HepG2 (cell line): ENCODE measurements at regions not wholly inside any gene's neighbourhood (a gene's known extent, or its start where the extent isn't known, plus 50 kb on each side); places are given as distances from the start of the nearest gene placed in this dataset.

ENCODE experiments used
- ATAC-seq: fragments of 200-7000 bp; cut with Tn5 transposase; 3 replicates; pipeline ENCODE4 v1.9.1; 2020; ENCODE audit warnings: mild to moderate bottlenecking, moderate library complexity
- BruUV-seq: library from RNA; stranded (reverse); fragments of 400-500 nt; replicated peaks from 2 replicates; lab custom pipeline; 2021; lab: Mats Ljungman, UMichigan
- CTCF ChIA-PET: fragments of 300-600 bp; formaldehyde crosslinking; extraction: SDS; loops from one replicate; lab custom pipeline; 2021; ENCODE audit warnings: low total read pairs, inconsistent platforms, low intra/inter-chr PET ratio; lab: Yijun Ruan, JAX
- POLR2A ChIA-PET: fragments of 350-600 bp; sonication (Branson Sonifier 250); formaldehyde crosslinking; loops from one replicate; lab custom pipeline; 2020; ENCODE audit warnings: antibody characterized with exemption, inconsistent platforms; lab: Yijun Ruan, JAX
- DNase-seq: peaks from one replicate; pipeline ENCODE4 v3.0.0-alpha.2; 2015; ENCODE audit warnings: low spot score
- FAIRE-seq: peaks from 3 replicates; lab custom pipeline; 2011; peaks lifted over from hg19 to GRCh38; lab: Jason Lieb, UNC
- H2AFZ ChIP-seq: one replicate; pipeline ENCODE4 v1.6.1; 2011; ENCODE audit warnings: low read length, inconsistent platforms
- H3K27ac ChIP-seq: fragments of 300-600 bp; 3 replicates; pipeline ENCODE4 v1.8.0; 2011; ENCODE audit warnings: mixed run types, mild to moderate bottlenecking, mixed read lengths, low read length, inconsistent platforms; ENCODE audit not compliant: insufficient read depth; ENCODE audit errors: extremely low read length
- H3K27me3 ChIP-seq, 2 experiments: fragments of 200-600 bp in 1 of 2; 2 replicates in 1 of 2; 3 replicates in 1 of 2; pipeline versions ENCODE4 v1.6.0 to v1.8.0; 2011; ENCODE audit warnings: low read length in 2 of 2, mild to moderate bottlenecking in 2 of 2, moderate library complexity in 2 of 2, inconsistent platforms in 1 of 2; ENCODE audit not compliant: insufficient read depth in 2 of 2, control insufficient read depth in 1 of 2
- H3K36me3 ChIP-seq, 2 experiments: fragments of 200-600 bp in 1 of 2; replicated peaks in 1 of 2; 2 replicates in 1 of 2; 3 replicates in 1 of 2; pipeline versions ENCODE4 v1.5.1 to v1.8.0; 2011; ENCODE audit warnings: low read length in 2 of 2, inconsistent platforms in 1 of 2; ENCODE audit not compliant: insufficient read depth in 2 of 2, control insufficient read depth in 1 of 2
- H3K4me1 ChIP-seq: 2 replicates; pipeline ENCODE4 v1.5.1; 2012; ENCODE audit warnings: low read length, inconsistent platforms; ENCODE audit not compliant: insufficient read depth
- H3K4me2 ChIP-seq: 2 replicates; pipeline ENCODE4 v1.6.0; 2011; ENCODE audit warnings: low read depth, low read length, inconsistent platforms
- H3K4me3 ChIP-seq, 3 experiments: fragments of 200-600 bp in 1 of 3; sonication (generic), shearing (Covaris generic) in 1 of 3; replicated peaks in 1 of 3; 2 replicates each; pipeline ENCODE4 v1.5.1; 2011 to 2016; ENCODE audit warnings: low read length in 3 of 3, inconsistent platforms in 2 of 3, low read depth in 2 of 3, mild to moderate bottlenecking in 2 of 3, control low read depth in 1 of 3, mixed read lengths in 1 of 3; ENCODE audit not compliant: insufficient read depth in 1 of 3
- H3K79me2 ChIP-seq: one replicate; pipeline ENCODE4 v1.6.1; 2011; ENCODE audit warnings: low read length, inconsistent platforms; ENCODE audit not compliant: insufficient read depth
- H3K9ac ChIP-seq: 2 replicates; pipeline ENCODE4 v1.6.0; 2011; ENCODE audit warnings: mild to moderate bottlenecking, low read depth, low read length, inconsistent platforms; ENCODE audit not compliant: insufficient read depth
- H3K9me3 ChIP-seq: 2 replicates; pipeline ENCODE4 v1.5.1; 2012; ENCODE audit warnings: mild to moderate bottlenecking, low read length
- H4K20me1 ChIP-seq: 2 replicates; pipeline ENCODE4 v1.6.0; 2011; ENCODE audit warnings: inconsistent platforms, mild to moderate bottlenecking, low read length, moderate library complexity; ENCODE audit not compliant: insufficient read depth
- BORCS8-MEF2B ChIP-seq: sonication (generic); formaldehyde crosslinking; IDR thresholded peaks from 2 replicates; pipeline ENCODE4 v1.8.0; 2022; ENCODE audit warnings: mild to moderate bottlenecking, missing genetic modification reagents
- FOSL2 ChIP-seq: sonication (generic); formaldehyde crosslinking; IDR thresholded peaks from 2 replicates; pipeline ENCODE4 v1.4.0; 2020; ENCODE audit warnings: missing genetic modification reagents
- FOXP4 ChIP-seq: sonication (generic); formaldehyde crosslinking; IDR thresholded peaks from 2 replicates; pipeline ENCODE4 v1.4.0; 2020; ENCODE audit warnings: missing genetic modification reagents
- HNF1B ChIP-seq: sonication (generic); formaldehyde crosslinking; IDR thresholded peaks from 2 replicates; pipeline ENCODE4 v1.5.1; 2020; ENCODE audit warnings: mild to moderate bottlenecking, moderate library complexity, missing genetic modification reagents
- HNF4A ChIP-seq: sonication (generic); formaldehyde crosslinking; IDR thresholded peaks from 2 replicates; pipeline ENCODE4 v1.4.0; 2020; ENCODE audit warnings: missing genetic modification reagents
- HNRNPLL ChIP-seq: fragments of 200-400 bp; formaldehyde crosslinking; IDR thresholded peaks from 2 replicates; pipeline ENCODE4 v1.6.1; 2017; ENCODE audit warnings: mild to moderate bottlenecking, low read depth, low read length; ENCODE audit not compliant: poor library complexity, severe bottlenecking
- ZBTB34 ChIP-seq: sonication (generic); formaldehyde crosslinking; IDR thresholded peaks from 2 replicates; pipeline ENCODE4 v1.8.0; 2022; ENCODE audit warnings: mild to moderate bottlenecking, missing genetic modification reagents
- ZNF414 ChIP-seq: sonication (generic); formaldehyde crosslinking; IDR thresholded peaks from 2 replicates; pipeline ENCODE4 v1.5.0; 2020; ENCODE audit warnings: missing genetic modification reagents
- WGBS: methylation state at CpG from one replicate; pipeline ENCODE4 v1.1.6; 2017; ENCODE audit warnings: low lambda C conversion rate; 5-methylcytosine and 5-hydroxymethylcytosine counted together
- in situ Hi-C: cut with HindIII; loops from 2 replicates; pipeline ENCODE4 v1.10.0; 2017; ENCODE audit warnings: low pct_unique_long_range_greater_than_20kb; ENCODE audit not compliant: extremely low pct_ligation_motif_present
- intact Hi-C: fragments of 100-400 bp; cut with micrococcal nuclease; formaldehyde crosslinking; loops from one replicate; pipeline ENCODE4 v1.10.0; 2022; ENCODE audit not compliant: unreplicated experiment

- H3K4me3 ChIP-seq = no peak overlapping the region
- intact Hi-C loops = no loop called here
- DNase-seq (no peak), FAIRE-seq (no peak), ATAC-seq (no peak)
- CTCF ChIA-PET = no interaction called here
- no peaks in the 10 kb centered on the region for H3K79me2 ChIP-seq
- no peaks in the 10 kb centered on the region for H3K27me3 ChIP-seq
- peaks cover 4% of the 10 kb centered on the region for H3K4me1 ChIP-seq
- no peak overlapping the region for H3K9ac ChIP-seq
- no peaks in the 10 kb centered on the region for H3K9me3 ChIP-seq
- no TSS peak for BruUV-seq
- no peak overlapping the region for H2AFZ ChIP-seq
- H3K27ac ChIP-seq = no peak overlapping the region
- TF ChIP-seq HNRNPLL = no peak
- no peak for TF ChIP-seq FOXP4
- TF ChIP-seq ZNF414 = no peak
- TF ChIP-seq HNF1B = no peak
- TF ChIP-seq BORCS8-MEF2B (CRISPR knock-in tag) = no peak
- no peak for TF ChIP-seq ZBTB34 (CRISPR knock-in tag)
- no peak for TF ChIP-seq FOSL2 (CRISPR knock-in tag)
- TF ChIP-seq HNF4A (CRISPR knock-in tag) = no peak
- WGBS = 30% methylated on average over 2 of the region's 2 CpGs
- in situ Hi-C loops = no loop called here
- no peaks in the 10 kb centered on the region for H4K20me1 ChIP-seq
- H3K4me2 ChIP-seq = no peak overlapping the region
- no peaks in the 10 kb centered on the region for H3K36me3 ChIP-seq
- POLR2A ChIA-PET = no interaction called here
Measured at GRCh38 chrX:38881066-38881465, 79.8 kb downstream of the MID1IP1 start.
